Omental fat pad (tissue), 3 donors: ENCODE measurements at regions not wholly inside any gene's neighbourhood (a gene's known extent, or its start where the extent isn't known, plus 50 kb on each side); places are given as distances from the start of the nearest gene placed in this dataset.

Experiments
- ATAC-seq: fragments of 150-250 bp; one replicate; pipeline ENCODE4 v1.9.1; 2016; ENCODE audit warnings: mild to moderate bottlenecking, moderate library complexity; ENCODE audit not compliant: low FRiP score
- DNase-seq: peaks from one replicate; pipeline ENCODE4 v3.0.0-alpha.2; 2019; ENCODE audit warnings: low spot score
- CTCF ChIP-seq, 3 donors: fragments of 450-650 bp; IDR thresholded peaks; one replicate each; pipeline ENCODE4 v1.5.1; 2016 to 2017; ENCODE audit warnings: antibody characterized with exemption in 3 of 3, mild to moderate bottlenecking in 3 of 3, moderate library complexity in 2 of 3

- DNase-seq (no peak), ATAC-seq (no peak)
- TF ChIP-seq CTCF (IDR thresholded peaks at IDR 0.05) = no peak
Observed at GRCh38 chr10:91146146-91146545, 74.3 kb upstream of the PCGF5 start.

GRCh38 chr10:91149550-91149949 lies 70.9 kb upstream of the PCGF5 start:
- no peak for ATAC-seq
- no peak for TF ChIP-seq CTCF (IDR thresholded peaks at IDR 0.05)
- DNase-seq = no peak

- TF ChIP-seq CTCF (IDR thresholded peaks at IDR 0.05) = no peak
- ATAC-seq (no peak), DNase-seq (no peak)
Observed at GRCh38 chr10:91150631-91151030, 69.8 kb upstream of the PCGF5 start.

- DNase-seq = no peak
- TF ChIP-seq CTCF (IDR thresholded peaks at IDR 0.05) = no peak
- ATAC-seq = no peak
Observed at GRCh38 chr10:91153508-91153907, 67.0 kb upstream of the PCGF5 start.

GRCh38 chr10:91154842-91155241 lies 65.6 kb upstream of the PCGF5 start:
- DNase-seq = no peak
- TF ChIP-seq CTCF (IDR thresholded peaks at IDR 0.05) = no peak
- ATAC-seq = no peak

GRCh38 chr10:91156196-91156595 lies 64.3 kb upstream of the PCGF5 start:
- ATAC-seq = no peak
- no peak for TF ChIP-seq CTCF (IDR thresholded peaks at IDR 0.05)
- DNase-seq = no peak

- ATAC-seq (no peak), DNase-seq (no peak)
- no peak for TF ChIP-seq CTCF (IDR thresholded peaks at IDR 0.05)
Observed at GRCh38 chr10:91159254-91159783, 61.1 kb upstream of the PCGF5 start.
